Middle frontal gyrus (tissue), 1 donor: ENCODE measurements at regions not wholly inside any gene's neighbourhood (a gene's known extent, or its start where the extent isn't known, plus 50 kb on each side); places are given as distances from the start of the nearest gene placed in this dataset.
"Not testable (repeated sequence)": the region's sequence is repeated elsewhere in the genome, so short reads cannot be mapped to it uniquely, and the experiment has no call there.

Experiments
- DNase-seq: peaks from one replicate; pipeline ENCODE4 v3.0.0-alpha.2; 2015; ENCODE audit warnings: low spot score; ENCODE audit errors: extremely low spot score

DNA sequence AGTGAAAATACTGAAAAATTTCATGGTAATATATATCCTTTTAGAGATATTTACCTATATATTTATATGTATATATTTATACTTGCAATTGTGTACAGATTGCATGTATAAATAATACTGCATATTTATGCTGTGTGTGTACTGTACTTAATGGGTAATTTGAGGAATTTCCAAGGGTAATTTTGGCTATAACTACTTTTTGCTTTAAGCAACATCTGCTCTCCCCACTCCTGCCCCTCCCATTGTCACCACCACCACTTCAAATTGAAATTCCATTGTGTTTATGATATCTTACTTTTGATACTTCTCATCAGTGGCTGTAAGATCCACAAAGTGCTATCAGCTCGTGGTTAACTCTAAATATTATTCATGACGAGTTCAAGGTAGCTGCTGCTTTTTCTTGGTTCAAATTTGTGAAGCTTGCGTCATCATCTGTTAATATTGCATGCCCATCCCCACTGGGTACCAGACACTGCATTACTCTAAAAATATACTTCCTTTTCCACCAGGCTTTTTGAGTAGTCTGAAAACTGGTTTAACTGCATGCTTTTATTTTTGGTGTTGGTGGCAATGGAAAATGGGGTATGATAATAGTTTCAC lies 91.7 kb upstream of the MITF start:
- no peak for DNase-seq

- no peak for DNase-seq
These were observed 92.2 kb upstream of the MITF start for GRCh38 chr3:69647081-69647480.

DNA sequence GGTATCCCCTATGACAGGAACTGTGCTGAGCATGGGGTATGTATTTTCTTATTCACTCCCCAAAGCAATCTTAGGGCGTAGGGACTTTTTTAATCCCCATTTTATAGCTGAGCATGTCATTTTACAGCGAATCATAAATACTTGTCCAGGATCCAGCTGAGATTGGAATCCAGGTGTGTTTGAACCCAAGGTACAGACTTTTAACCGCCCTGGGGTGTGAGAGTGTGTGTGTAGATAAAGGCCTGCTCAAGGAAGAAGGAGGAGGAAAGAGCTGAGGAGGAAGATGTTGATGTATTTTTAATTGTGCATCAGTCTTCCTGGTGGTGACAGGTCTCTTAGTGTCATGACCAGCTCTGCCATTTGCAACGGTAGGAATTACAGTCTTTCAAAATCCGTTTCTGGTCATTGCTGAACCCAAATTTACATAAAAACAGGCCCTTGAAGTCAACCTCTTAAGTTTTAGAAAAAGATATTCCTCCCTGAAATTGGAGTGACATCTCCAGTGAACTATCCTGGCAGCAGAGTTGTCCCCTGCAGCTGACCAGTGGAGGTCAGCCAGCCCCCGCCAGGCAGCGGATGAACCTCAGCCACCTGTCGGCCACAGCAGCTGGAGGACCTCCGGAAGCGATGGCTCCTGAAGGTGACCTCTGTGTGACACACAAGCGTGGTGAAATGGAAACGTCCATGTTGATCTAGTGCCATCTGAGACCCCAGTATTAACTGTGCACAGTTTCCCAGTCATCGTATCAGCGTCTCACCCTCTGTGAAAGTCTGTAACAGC lies 92.8 kb upstream of the MITF start:
- DNase-seq = no peak

GRCh38 chr3:69642606-69643005 lies 96.7 kb upstream of the MITF start:
- DNase-seq = no peak

DNA sequence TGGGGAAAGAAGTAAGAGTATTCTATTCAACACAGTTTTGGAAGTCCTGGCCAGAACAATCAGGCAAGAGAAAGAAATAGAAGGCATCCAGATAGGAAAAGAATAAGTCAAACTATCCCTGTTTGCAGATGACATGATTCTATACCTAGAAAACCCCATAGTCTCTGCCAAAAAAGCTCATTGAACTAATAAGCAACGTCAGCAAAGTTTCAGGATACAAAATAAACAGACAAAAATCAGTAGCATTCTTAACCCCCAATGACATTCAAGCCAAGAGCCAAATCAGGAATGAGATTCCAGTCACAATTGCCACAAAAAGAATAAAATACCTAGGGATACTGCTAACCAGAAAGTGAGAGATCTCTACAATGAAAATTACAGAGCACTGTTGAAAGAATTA lies 99.4 kb upstream of the MITF start:
- no peak for DNase-seq

DNA sequence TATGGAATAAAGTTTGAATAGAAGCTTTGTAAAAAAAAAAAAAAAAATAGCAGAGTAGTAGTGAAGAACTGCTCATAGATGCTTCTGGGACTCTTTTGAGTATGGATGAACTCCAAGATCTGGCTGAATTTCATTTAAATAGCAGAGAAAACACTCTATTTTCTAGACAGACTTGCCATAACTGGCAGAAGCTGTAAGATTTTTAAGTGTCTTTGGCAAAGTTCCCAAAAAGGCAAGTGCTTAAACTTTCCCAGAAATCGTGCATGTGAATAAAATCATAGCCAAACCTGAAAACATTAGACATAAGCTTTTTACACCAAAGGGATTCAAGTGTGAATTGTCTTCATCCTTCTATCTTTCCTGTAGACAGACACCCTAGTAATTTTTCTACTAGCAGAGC lies 110.3 kb upstream of the MITF start:
- no peak for DNase-seq

DNA sequence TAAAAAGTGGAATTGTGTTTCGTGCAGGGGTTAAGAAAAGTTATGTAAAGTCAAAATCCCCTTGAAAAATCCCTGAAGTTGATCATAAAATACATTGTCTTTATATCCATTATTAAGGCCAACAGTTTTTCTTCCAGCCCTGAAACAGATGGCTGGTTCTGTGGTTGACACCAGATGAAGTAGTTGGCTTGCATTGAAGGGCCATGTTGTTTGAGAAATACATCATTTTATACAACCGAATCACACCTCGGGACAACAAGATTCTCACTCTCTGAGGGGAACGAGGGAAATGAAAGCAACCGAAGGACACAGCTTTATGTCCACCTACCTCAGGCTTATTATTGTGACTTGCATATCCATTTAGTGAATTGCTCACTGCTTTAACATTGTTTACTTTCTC lies 126.0 kb upstream of the MITF start:
- no peak for DNase-seq

GRCh38 chr3:69612791-69613190 lies 126.5 kb upstream of the MITF start:
- DNase-seq = no peak

GRCh38 chr3:69609566-69609965 lies 129.7 kb upstream of the MITF start:
- not testable (repeated sequence) for DNase-seq

- no peak for DNase-seq
These were observed 131.6 kb upstream of the MITF start for GRCh38 chr3:69607466-69608305.

DNA sequence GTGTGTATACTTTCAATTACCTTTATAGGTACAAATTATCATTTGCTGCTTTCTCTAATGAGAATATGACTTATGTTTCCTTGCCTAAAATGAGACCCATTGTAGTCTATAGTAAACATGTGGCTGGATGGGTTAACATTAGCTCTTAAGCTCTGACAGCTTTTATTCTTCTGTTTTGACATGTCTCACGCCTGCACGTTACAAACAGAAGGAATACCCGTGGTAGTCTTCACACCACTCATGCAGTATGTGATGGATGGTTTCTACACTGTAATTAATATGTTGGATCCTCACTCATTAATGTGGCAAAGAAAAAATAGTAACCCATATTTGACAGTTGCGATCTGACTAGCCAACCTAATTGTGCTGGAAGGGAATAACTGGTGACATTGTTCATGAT lies 133.4 kb upstream of the MITF start:
- no peak for DNase-seq

- DNase-seq = no peak
These were observed 134.4 kb upstream of the MITF start for GRCh38 chr3:69604735-69605450.

- no peak for DNase-seq
These were observed 137.2 kb upstream of the MITF start for GRCh38 chr3:69602112-69602511.

DNA sequence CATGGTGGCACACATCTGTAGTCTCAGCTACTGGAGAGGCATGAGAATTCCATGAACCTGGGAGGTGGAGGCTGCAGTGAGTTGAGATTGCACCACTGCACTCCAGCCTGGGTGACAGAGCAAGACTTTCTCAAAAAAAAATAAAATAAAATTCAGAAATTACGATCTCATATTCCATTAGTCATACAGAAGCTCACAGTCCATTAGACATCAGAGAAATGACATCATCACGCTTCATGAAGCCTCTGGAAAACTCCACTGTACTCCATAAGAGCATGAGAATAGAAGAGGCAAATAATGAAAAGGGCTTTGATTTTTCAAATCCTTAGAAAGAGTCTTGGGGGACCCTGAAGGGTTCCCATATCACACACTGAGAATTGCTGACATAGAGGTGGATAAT lies 145.0 kb upstream of the MITF start:
- no peak for DNase-seq

- DNase-seq = no peak
These were observed 148.0 kb upstream of the MITF start for GRCh38 chr3:69591164-69591736.

DNA sequence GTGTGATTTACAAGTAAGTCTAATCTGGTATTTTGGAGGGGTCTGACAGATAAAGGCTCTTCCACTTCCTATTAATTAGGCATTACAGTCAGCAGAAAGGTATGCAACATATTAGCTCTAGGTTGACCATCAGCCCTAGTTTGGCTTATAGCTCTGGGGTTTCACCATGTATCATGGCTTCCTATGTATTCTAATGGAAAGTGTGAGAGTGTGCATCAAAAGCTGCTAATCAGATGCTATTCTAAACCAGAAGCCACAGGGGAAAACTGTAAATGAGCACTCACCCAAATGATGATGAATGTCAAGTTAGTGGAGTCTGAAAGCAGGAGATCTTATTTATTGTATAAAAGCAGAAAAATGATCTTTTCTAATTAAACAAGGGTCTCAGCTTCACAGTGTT lies 149.2 kb upstream of the MITF start:
- DNase-seq = no peak

DNA sequence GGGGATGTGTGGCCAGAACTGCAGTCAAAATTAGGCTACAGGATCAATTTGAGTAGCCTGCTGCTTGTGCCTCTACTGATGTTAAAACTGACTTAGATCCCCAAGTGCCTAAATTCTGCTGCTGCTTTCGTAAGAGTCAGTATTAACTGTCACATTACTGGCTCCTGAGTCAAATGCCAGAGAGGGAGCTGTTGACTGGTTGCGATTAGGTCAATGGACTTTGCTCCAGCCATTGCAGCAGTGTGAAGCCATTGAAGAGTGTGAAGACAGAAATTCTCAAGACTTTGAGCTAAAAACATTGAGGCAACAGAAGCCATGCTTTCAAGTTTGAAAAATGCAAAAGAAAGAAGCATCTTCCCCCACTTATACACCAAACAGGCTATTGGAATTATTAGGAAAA lies 151.1 kb upstream of the MITF start:
- DNase-seq = no peak

DNA sequence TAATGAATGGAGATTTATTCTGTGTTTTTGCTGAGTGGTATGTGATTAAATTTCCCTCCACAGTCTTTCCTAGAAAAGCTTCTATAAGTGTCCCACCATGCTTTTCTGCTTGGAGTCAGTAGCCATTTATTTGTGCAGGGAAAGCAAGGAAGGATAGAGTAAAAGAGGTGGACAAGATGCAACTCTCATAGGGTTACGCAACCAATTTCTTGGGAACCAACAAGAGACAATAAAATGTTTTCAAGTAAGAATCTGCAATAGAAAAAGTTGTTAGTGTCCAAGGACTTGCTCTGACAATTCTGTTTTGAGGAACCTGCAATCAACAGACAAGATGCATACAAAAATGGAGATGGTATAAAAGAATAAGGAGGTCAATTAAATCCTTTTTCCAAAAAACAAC lies 153.8 kb upstream of the MITF start:
- DNase-seq = no peak

DNA sequence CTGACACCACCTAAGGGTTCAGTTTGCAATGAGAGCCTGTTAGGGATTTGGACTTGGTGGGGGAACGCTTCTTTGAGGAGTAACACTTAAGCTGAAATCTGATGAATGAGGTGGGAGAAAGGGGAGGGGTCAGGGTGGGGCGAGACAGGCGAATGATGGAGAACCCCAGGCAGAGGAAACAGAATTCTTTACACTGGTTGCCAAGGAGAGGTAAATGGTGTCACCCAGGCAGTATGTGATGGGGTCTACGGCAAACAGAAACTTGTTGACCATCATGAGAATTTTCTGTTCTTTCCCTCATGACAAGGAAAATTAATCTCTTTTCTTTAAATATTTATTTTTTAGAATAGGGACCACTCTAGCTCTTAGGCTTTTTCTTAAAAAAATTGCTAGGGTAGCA lies 157.2 kb upstream of the MITF start:
- no peak for DNase-seq

DNA sequence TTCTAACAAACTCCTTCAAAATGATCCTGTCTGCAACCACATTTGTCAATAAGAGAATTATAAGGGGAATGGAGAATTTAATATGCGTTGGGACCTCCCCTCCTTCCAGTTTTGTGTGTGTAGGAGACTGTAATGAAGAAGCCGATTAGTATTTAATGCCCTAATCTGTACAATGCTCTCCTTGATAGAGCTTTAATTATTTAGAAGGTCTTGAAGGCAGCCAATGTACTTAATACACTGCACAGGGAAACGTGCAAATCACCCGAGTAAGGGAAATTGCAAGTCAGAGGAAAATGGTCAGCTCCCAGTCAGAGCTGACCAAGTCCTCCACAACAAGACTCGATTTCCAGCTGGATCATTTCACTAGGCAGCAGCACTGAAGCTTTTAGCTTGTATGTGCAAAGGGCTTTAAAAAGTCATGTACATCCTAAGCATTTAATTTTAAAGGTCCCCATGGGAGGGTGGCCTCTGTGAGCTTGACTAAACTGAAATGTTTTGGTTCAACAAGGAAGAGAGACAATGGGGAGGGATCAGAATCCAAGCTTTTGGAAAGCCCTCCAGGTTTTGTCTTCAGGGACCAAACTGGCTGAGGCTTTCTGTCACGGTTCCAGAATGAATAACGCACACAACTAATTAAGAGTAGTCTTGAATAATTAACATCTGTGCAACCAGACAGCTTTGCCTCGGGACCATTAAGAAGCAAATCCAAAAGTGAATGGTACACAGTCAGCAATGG lies 159.8 kb upstream of the MITF start:
- no peak for DNase-seq

DNA sequence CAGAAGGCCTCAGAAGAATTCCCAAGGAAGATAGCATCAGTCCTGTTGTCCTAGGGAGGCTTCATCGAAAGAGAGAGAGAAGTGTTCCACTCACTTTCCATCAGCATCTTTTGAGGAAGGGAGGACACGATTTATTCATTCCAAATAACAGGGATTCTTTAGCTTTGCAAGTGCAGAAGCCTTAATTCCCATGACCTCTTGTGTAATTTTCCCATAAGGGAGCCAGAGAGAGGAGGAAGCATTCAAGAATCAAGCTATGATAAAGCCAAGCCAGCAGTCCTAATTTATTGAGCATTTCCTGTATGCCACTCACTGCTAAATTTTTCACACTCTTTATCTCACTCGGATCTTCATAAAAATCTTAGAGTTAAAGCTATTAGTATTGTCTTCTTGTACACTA lies 169.7 kb upstream of the MITF start:
- DNase-seq = no peak
